C4-2B (cell line): ENCODE measurements at regions not wholly inside any gene's neighbourhood (a gene's known extent, or its start where the extent isn't known, plus 50 kb on each side); places are given as distances from the start of the nearest gene placed in this dataset.

Experiments
- ZFX ChIP-seq: fragments of 450-650 bp; IDR thresholded peaks from 2 replicates; pipeline ENCODE4 v1.6.1; 2017
- TF ChIP-seq, protein P1 (sequence below): fragments of 450-650 bp; conservative IDR thresholded peaks from 2 replicates; pipeline ENCODE4 v1.5.1; 2017; ENCODE audit warnings: mild to moderate bottlenecking

DNA sequence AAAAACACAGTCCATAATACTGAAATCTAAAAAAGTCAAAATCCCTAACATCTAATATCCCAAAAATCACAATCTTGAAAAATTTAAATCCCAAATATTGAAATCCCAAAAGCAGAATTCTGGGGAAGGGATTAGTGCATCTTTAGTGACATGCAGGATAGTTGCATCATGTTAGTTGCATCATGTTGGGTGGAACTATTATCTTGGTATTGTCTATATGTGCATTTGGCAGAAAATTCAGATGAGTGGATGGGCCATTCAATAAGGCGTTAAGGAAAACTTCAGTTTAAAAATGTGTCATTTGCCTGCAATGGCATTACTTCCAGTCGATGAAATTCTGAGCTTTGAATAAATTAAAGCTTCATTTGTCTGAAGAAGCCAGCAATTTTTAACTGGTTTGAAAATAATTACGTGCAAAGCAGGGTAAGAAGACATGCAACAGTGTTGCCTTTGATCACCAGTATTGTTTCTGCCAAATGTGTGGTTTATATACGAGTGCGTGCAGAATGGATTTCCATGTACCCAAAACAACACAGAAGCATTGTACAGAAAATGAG, 221.4 kb upstream of the NFE2L3 start:
- TF ChIP-seq, protein P1, sequence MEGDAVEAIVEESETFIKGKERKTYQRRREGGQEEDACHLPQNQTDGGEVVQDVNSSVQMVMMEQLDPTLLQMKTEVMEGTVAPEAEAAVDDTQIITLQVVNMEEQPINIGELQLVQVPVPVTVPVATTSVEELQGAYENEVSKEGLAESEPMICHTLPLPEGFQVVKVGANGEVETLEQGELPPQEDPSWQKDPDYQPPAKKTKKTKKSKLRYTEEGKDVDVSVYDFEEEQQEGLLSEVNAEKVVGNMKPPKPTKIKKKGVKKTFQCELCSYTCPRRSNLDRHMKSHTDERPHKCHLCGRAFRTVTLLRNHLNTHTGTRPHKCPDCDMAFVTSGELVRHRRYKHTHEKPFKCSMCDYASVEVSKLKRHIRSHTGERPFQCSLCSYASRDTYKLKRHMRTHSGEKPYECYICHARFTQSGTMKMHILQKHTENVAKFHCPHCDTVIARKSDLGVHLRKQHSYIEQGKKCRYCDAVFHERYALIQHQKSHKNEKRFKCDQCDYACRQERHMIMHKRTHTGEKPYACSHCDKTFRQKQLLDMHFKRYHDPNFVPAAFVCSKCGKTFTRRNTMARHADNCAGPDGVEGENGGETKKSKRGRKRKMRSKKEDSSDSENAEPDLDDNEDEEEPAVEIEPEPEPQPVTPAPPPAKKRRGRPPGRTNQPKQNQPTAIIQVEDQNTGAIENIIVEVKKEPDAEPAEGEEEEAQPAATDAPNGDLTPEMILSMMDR, result no peak
- TF ChIP-seq ZFX, result no peak
